Activated CD8-positive, alpha-beta T cell treated with anti-CD3 and anti-CD28 coated beads, Interleukin-2, amount 10 ng/mL, durations not matched to agents 7 days and 5 days (primary cell): ENCODE measurements at regions not wholly inside any gene's neighbourhood (a gene's known extent, or its start where the extent isn't known, plus 50 kb on each side); places are given as distances from the start of the nearest gene placed in this dataset.

Experiments
- ATAC-seq: fragments of 150-1000 bp; cut with Tn5 transposase; one replicate; pipeline ENCODE4 v1.10.0; 2021; ENCODE audit warnings: moderate library complexity
- CTCF ChIA-PET: fragments of 350-600 bp; sonication (Branson Sonifier 250); formaldehyde crosslinking; loops from one replicate; lab custom pipeline; 2021; ENCODE audit warnings: antibody characterized with exemption; lab: Charles Lee
- POLR2A ChIA-PET: fragments of 350-600 bp; sonication (Branson Sonifier 250); formaldehyde crosslinking; loops from one replicate; lab custom pipeline; 2021; ENCODE audit warnings: antibody characterized with exemption; lab: Charles Lee
- DNase-seq: peaks from one replicate; pipeline ENCODE4 v3.0.0-alpha.2; 2020
- H3K27ac Mint-ChIP-seq: one replicate; pipeline ENCODE4 v1.8.0; 2021; ENCODE audit warnings: mild to moderate bottlenecking, mixed read lengths
- H3K27me3 Mint-ChIP-seq: one replicate; pipeline ENCODE4 v1.8.0; 2021; ENCODE audit warnings: low read depth, mixed read lengths
- H3K36me3 Mint-ChIP-seq: one replicate; pipeline ENCODE4 v1.8.0; 2021; ENCODE audit warnings: low read depth, mixed read lengths
- H3K4me1 Mint-ChIP-seq: one replicate; pipeline ENCODE4 v1.8.0; 2021; ENCODE audit warnings: low read depth, mixed read lengths
- H3K4me3 Mint-ChIP-seq: one replicate; pipeline ENCODE4 v1.8.0; 2021; ENCODE audit warnings: mild to moderate bottlenecking, mixed read lengths
- H3K9me3 Mint-ChIP-seq: one replicate; pipeline ENCODE4 v1.8.0; 2022; ENCODE audit warnings: mixed read lengths; ENCODE audit not compliant: insufficient read depth

DNA sequence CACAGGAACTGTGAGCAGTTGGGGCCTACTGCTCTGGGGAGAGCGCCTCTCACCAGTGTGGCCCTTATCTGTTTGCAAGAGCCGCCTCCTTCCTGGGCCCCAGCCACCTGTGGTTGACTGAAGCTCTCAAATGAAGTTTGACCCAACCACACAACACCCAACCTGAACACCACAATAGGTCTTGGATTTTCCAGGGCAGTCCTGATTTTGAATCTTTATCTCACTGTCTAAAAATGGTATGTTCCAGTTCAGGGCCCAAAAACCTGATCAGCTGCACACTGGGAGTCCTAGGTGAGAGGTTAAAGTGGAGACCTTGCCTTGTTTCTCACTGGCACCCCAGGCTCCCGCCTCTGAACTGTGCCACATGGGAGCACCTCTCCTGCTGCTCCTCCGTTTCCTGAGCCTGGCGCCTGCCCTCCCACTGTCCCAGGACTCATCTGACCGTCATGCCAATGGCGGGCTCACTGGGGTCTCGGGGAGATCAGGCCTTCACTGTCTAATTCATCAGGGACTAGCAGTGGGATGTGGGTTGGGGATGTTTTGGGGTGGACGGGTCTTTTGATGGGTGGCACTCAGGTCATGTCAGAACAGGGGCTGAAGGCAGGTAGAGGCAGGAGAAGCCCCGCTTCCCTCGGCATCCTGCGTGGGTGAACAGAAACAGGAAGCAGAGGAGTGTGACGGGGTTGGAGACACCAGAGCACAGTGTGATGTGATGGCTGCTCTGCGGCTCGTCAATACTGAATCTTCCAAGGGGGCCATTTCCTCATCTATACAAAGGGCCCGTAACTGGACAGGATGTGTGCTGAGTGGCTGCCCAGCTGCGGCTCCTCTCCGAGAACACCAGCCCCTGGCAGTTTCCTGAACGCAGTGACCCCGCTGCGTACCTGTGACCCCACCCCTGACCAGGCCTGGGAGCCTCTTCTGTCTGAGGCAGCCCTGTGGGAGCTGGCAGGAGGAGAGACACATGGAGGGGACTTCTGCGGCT is 59.6 kb upstream of the ITPKB start:
- ChIA-PET POLR2A (interaction anchor here (0.7 to 2.1 kb wide), 3 partner anchors 59 to 125 kb away, joined by 3 to 5 read pairs (median 4); partner anchors contain the start of gene ITPKB), CTCF (interaction anchor here (1.1 to 2.0 kb wide), 3 partner anchors 11 to 87 kb away, joined by 3 to 5 read pairs (median 3); partner anchors contain the start of gene ITPKB)
- ATAC-seq = peak; percentile 91
- Mint-ChIP-seq H3K36me3 (no peaks in the 10 kb centered on the region), H3K4me1 (peaks cover 40% of the 10 kb centered on the region), H3K9me3 (no peaks in the 10 kb centered on the region), H3K27ac (peak overlapping the region; percentile 96), H3K27me3 (peaks cover 18% of the 10 kb centered on the region), H3K4me3 (peak overlapping the region; percentile 70)
- DNase-seq = peak; percentile 78

DNA sequence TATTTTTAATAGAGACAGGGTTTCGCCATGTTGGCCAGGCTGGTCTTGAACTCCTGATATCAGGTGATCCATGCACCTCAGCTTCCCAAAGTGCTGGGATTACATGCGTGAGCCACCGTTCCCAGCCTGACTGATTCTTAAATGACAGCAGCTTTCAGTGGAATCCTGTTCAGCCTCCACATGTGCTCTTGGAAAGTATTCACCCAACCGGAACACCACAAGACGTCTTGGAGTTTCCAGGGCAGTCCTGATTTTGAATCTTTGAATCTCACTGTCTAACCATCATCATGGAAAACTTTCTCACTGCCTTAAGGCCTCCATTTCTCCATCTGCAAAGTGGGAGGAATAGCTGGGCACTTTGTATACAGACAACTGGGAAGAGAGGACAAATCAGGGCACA is 58.1 kb upstream of the ITPKB start:
- no peak overlapping the region for H3K4me3 Mint-ChIP-seq
- POLR2A ChIA-PET = no interaction called here
- no peaks in the 10 kb centered on the region for H3K36me3 Mint-ChIP-seq
- peaks cover 40% of the 10 kb centered on the region for H3K4me1 Mint-ChIP-seq
- H3K27ac Mint-ChIP-seq = peak overlapping the region; percentile 4
- H3K9me3 Mint-ChIP-seq = no peaks in the 10 kb centered on the region
- CTCF ChIA-PET = interaction anchor here (1.2 kb wide), 1 partner anchor 32 kb away, joined by 3 read pairs; no protein-coding TSS in a partner anchor
- H3K27me3 Mint-ChIP-seq = peaks cover 16% of the 10 kb centered on the region
- DNase-seq (no peak), ATAC-seq (no peak)

- DNase-seq (no peak), ATAC-seq (no peak)
- peaks cover 16% of the 10 kb centered on the region for H3K4me1 Mint-ChIP-seq
- ChIA-PET CTCF (interaction anchor here (1.2 to 1.3 kb wide), 2 partner anchors 15 to 39 kb away, joined by 3 read pairs; no protein-coding TSS in a partner anchor), POLR2A (interaction anchor here (0.8 to 1.0 kb wide), 2 partner anchors 8 to 146 kb away, joined by 3 read pairs; partner anchors contain the start of gene COQ8A)
- H3K27ac Mint-ChIP-seq = no peak overlapping the region
- H3K27me3 Mint-ChIP-seq = peaks cover 19% of the 10 kb centered on the region
- H3K4me3 Mint-ChIP-seq = no peak overlapping the region
- H3K36me3 Mint-ChIP-seq = no peaks in the 10 kb centered on the region
- H3K9me3 Mint-ChIP-seq = no peaks in the 10 kb centered on the region
Observed at GRCh38 chr1:226793620-226794276, 54.7 kb upstream of the ITPKB start.

DNA sequence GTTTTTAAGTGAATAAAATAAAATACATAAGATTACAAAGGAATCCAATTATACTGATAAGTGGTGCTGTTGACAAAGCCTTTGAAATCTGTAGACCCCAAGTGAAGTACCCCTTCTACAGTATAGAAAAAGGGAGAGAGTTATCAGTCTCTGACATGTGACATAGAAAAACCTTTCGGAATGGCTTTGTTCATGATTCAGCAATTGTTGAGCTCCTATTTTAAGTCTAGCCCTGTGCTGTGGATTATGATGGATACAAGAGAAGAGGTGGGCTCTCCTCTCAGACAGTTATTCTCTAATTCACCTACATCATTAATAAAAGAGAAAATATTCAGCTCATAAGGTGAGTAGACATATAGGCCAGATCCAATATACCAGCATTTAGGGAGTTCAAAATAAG is 53.3 kb upstream of the ITPKB start:
- Mint-ChIP-seq H3K27me3 (peaks cover 19% of the 10 kb centered on the region), H3K4me3 (no peak overlapping the region), H3K4me1 (peaks cover 8% of the 10 kb centered on the region), H3K27ac (no peak overlapping the region), H3K36me3 (no peaks in the 10 kb centered on the region), H3K9me3 (no peaks in the 10 kb centered on the region)
- ATAC-seq (no peak), DNase-seq (no peak)
- ChIA-PET CTCF (no interaction called here), POLR2A (interaction anchor here (0.6 kb wide), 1 partner anchor 409 kb away, joined by 3 read pairs; no protein-coding TSS in a partner anchor)

- no peaks in the 10 kb centered on the region for H3K9me3 Mint-ChIP-seq
Observed at GRCh38 chr1:226790545-226791181, 51.6 kb upstream of the ITPKB start.

DNA sequence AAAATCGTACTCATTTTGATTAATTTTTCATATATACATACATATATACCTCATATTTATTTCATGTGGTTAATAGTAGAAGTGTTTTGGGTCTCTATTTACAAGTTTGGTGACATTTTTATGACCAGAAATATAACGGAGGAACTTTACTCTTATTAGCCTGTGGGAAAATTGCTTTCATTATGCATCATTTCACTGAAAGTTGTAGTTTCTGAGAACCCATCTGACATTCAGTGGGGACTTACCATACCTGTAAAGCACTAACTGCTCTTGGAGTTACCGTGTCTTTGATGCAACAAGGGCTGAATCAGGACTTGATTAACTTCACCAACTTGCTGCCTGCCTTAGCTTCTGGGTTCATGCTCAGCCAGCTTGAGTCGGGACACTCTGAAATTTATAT is 49.9 kb upstream of the ITPKB start:
- Mint-ChIP-seq H3K27me3 (peaks cover 9% of the 10 kb centered on the region), H3K4me3 (no peak overlapping the region), H3K9me3 (no peaks in the 10 kb centered on the region), H3K4me1 (no peaks in the 10 kb centered on the region), H3K27ac (no peak overlapping the region), H3K36me3 (no peaks in the 10 kb centered on the region)
- no peak for ATAC-seq
- ChIA-PET CTCF (no interaction called here), POLR2A (no interaction called here)
- DNase-seq = no peak

More at GRCh38 chr1:226790545-226791181, 51.6 kb upstream of the ITPKB start:
- ChIA-PET POLR2A (no interaction called here), CTCF (interaction anchor here (0.9 kb wide), 1 partner anchor 11 kb away, joined by 4 read pairs; no protein-coding TSS in a partner anchor)
- no peak for ATAC-seq
- no peak for DNase-seq
- Mint-ChIP-seq H3K36me3 (no peaks in the 10 kb centered on the region), H3K27ac (no peak overlapping the region), H3K4me1 (no peaks in the 10 kb centered on the region), H3K4me3 (no peak overlapping the region), H3K27me3 (peaks cover 16% of the 10 kb centered on the region)
